Prostate gland (tissue), 2 donors: ENCODE measurements at regions not wholly inside any gene's neighbourhood (a gene's known extent, or its start where the extent isn't known, plus 50 kb on each side); places are given as distances from the start of the nearest gene placed in this dataset.

Source experiments
- DNase-seq: peaks from one replicate; pipeline ENCODE4 v3.0.0-alpha.2; 2019; ENCODE audit warnings: low spot score
- H3K27ac ChIP-seq, 2 donors: fragments of 200-600 bp; sonication (generic); 2 replicates each; pipeline ENCODE4 v1.5.1; 2017 to 2019
- H3K27me3 ChIP-seq: fragments of 200-600 bp; sonication (generic); replicated peaks from 2 replicates; pipeline ENCODE4 v1.5.1; 2019; ENCODE audit not compliant: insufficient read depth
- H3K36me3 ChIP-seq, 2 donors: fragments of 200-600 bp; sonication (generic); 1 replicate in 1 of 2; 2 replicates in 1 of 2; pipeline versions ENCODE4 v1.5.1 to v1.8.1; 2017 to 2019
- H3K4me1 ChIP-seq: fragments of 200-600 bp; sonication (generic); replicated peaks from 2 replicates; pipeline ENCODE4 v1.5.1; 2019
- H3K4me3 ChIP-seq, 2 donors: fragments of 200-600 bp; sonication (generic); 2 replicates each; pipeline ENCODE4 v1.5.1; 2017 to 2019
- H3K9me3 ChIP-seq: fragments of 200-600 bp; sonication (generic); 2 replicates; pipeline ENCODE4 v1.5.1; 2017
- CTCF ChIP-seq, 4 experiments: fragments of 200-600 bp in 2 of 4; fragments of 450-650 bp in 2 of 4; sonication (generic) in 2 of 4; IDR thresholded peaks; 1 replicate in 3 of 4; 2 replicates in 1 of 4; pipeline ENCODE4 v1.5.1; 2016 to 2019; ENCODE audit warnings: antibody characterized with exemption in 4 of 4, mild to moderate bottlenecking in 2 of 4, moderate library complexity in 2 of 4
- POLR2A ChIP-seq: fragments of 450-650 bp; IDR thresholded peaks from one replicate; pipeline ENCODE4 v1.6.1; 2016; ENCODE audit warnings: antibody characterized with exemption, mild to moderate bottlenecking
- POLR2AphosphoS5 ChIP-seq: sonication (generic); formaldehyde crosslinking; IDR thresholded peaks from one replicate; pipeline ENCODE4 v1.6.1; 2017; ENCODE audit warnings: antibody characterized with exemption
- WGBS: methylation state at CpG from one replicate; pipeline ENCODE4 v1.1.5; 2018; 5-methylcytosine and 5-hydroxymethylcytosine counted together
- intact Hi-C: fragments of 100-400 bp; cut with DNase I; formaldehyde crosslinking; loops from one replicate; pipeline ENCODE4 v1.14.2; 2022

- TF ChIP-seq CTCF (IDR thresholded peaks at IDR 0.05) (no peak), POLR2AphosphoS5 (no peak), POLR2A (no peak)
- 91% methylated on average over 12 of the region's 12 CpGs for WGBS
- H3K27ac ChIP-seq: no peak overlapping the region
- no peak overlapping the region for H3K4me3 ChIP-seq
- intact Hi-C loops: no loop called here
- DNase-seq: no peak
- H3K27me3 ChIP-seq: no peaks in the 10 kb centered on the region
- H3K4me1 ChIP-seq: no peaks in the 10 kb centered on the region
- H3K36me3 ChIP-seq: no peaks in the 10 kb centered on the region
- H3K9me3 ChIP-seq: no peaks in the 10 kb centered on the region
Observed at GRCh38 chr10:2214092-2214491, 476.8 kb upstream of the ADARB2 start.

GRCh38 chr10:2212244-2212834 lies 475.0 kb upstream of the ADARB2 start:
- Histone ChIP-seq H3K4me3 (no peak overlapping the region), H3K27me3 (no peaks in the 10 kb centered on the region), H3K4me1 (no peaks in the 10 kb centered on the region), H3K36me3 (no peaks in the 10 kb centered on the region), H3K27ac (no peak overlapping the region), H3K9me3 (no peaks in the 10 kb centered on the region)
- DNase-seq: no peak
- 52% methylated on average over 11 of the region's 11 CpGs for WGBS
- TF ChIP-seq POLR2AphosphoS5 (no peak), POLR2A (no peak), CTCF (IDR thresholded peaks at IDR 0.05) (no peak)
- intact Hi-C loops: no loop called here

GRCh38 chr10:2210088-2210487 lies 472.8 kb upstream of the ADARB2 start:
- no peaks in the 10 kb centered on the region for H3K4me1 ChIP-seq
- DNase-seq: no peak
- H3K27ac ChIP-seq: no peak overlapping the region
- TF ChIP-seq CTCF (IDR thresholded peaks at IDR 0.05) (no peak), POLR2A (no peak), POLR2AphosphoS5 (no peak)
- 31% methylated on average over 7 of the region's 7 CpGs for WGBS
- intact Hi-C loops: no loop called here
- no peaks in the 10 kb centered on the region for H3K27me3 ChIP-seq
- H3K36me3 ChIP-seq: no peaks in the 10 kb centered on the region
- H3K4me3 ChIP-seq: no peak overlapping the region
- no peaks in the 10 kb centered on the region for H3K9me3 ChIP-seq

- H3K27ac ChIP-seq: no peak overlapping the region
- intact Hi-C loops: no loop called here
- no peaks in the 10 kb centered on the region for H3K9me3 ChIP-seq
- DNase-seq: no peak
- WGBS: 82% methylated on average over 7 of the region's 7 CpGs
- H3K27me3 ChIP-seq: no peaks in the 10 kb centered on the region
- H3K4me3 ChIP-seq: no peak overlapping the region
- no peaks in the 10 kb centered on the region for H3K36me3 ChIP-seq
- no peaks in the 10 kb centered on the region for H3K4me1 ChIP-seq
- no peak for TF ChIP-seq POLR2A
- TF ChIP-seq POLR2AphosphoS5: no peak
- no peak for TF ChIP-seq CTCF (IDR thresholded peaks at IDR 0.05)
Observed at GRCh38 chr10:2208106-2208505, 470.8 kb upstream of the ADARB2 start.

GRCh38 chr10:2207246-2207922 lies 470.1 kb upstream of the ADARB2 start:
- no peaks in the 10 kb centered on the region for H3K4me1 ChIP-seq
- no peaks in the 10 kb centered on the region for H3K36me3 ChIP-seq
- WGBS: 91% methylated on average over 27 of the region's 27 CpGs
- H3K27ac ChIP-seq: no peak overlapping the region
- TF ChIP-seq POLR2A (no peak), POLR2AphosphoS5 (no peak), CTCF (IDR thresholded peaks at IDR 0.05) (no peak)
- H3K4me3 ChIP-seq: no peak overlapping the region
- no peaks in the 10 kb centered on the region for H3K27me3 ChIP-seq
- intact Hi-C loops: no loop called here
- H3K9me3 ChIP-seq: no peaks in the 10 kb centered on the region
- DNase-seq: no peak
